SK-N-SH (cell line): ENCODE measurements at regions not wholly inside any gene's neighbourhood (a gene's known extent, or its start where the extent isn't known, plus 50 kb on each side); places are given as distances from the start of the nearest gene placed in this dataset.

Experiments
- EP300 ChIP-seq, 2 experiments: IDR thresholded peaks; 2 replicates each; pipeline versions ENCODE4 v1.4.0 to v1.6.1; 2012; ENCODE audit warnings: borderline replicate concordance in 1 of 2, low read depth in 1 of 2, low read length in 1 of 2
- MXI1 ChIP-seq: IDR thresholded peaks from 2 replicates; pipeline ENCODE4 v1.6.1; 2012; ENCODE audit warnings: mild to moderate bottlenecking, low read depth, low read length, improper control_type of control experiment
- NFIC ChIP-seq: IDR thresholded peaks from 2 replicates; pipeline ENCODE4 v1.4.0; 2012; ENCODE audit warnings: borderline replicate concordance
- POLR2AphosphoS5 ChIP-seq: IDR thresholded peaks from 2 replicates; pipeline ENCODE4 v1.6.1; 2012; ENCODE audit warnings: low read depth, low read length
- RAD21 ChIP-seq: IDR thresholded peaks from 2 replicates; pipeline ENCODE4 v1.6.1; 2012; ENCODE audit warnings: mild to moderate bottlenecking, low read length
- RCOR1 ChIP-seq: fragments of 150-350 bp; IDR thresholded peaks from 2 replicates; pipeline ENCODE4 v1.6.1; 2017; ENCODE audit warnings: antibody characterized with exemption, low read length
- RFX5 ChIP-seq: IDR thresholded peaks from 2 replicates; pipeline ENCODE4 v1.6.1; 2012; ENCODE audit warnings: mild to moderate bottlenecking, improper control_type of control experiment, low read length
- RXRA ChIP-seq: IDR thresholded peaks from 2 replicates; pipeline ENCODE4 v1.4.0; 2012; ENCODE audit warnings: low read depth, mild to moderate bottlenecking, borderline replicate concordance
- TAF1 ChIP-seq: IDR thresholded peaks from 2 replicates; pipeline ENCODE4 v1.6.1; 2012; ENCODE audit warnings: low read depth, mild to moderate bottlenecking, low read length, moderate library complexity, borderline replicate concordance
- YY1 ChIP-seq: IDR thresholded peaks from 2 replicates; pipeline ENCODE4 v1.4.0; 2012; ENCODE audit warnings: low read depth, mild to moderate bottlenecking
- TF ChIP-seq, protein P1 (sequence below): fragments of 200-600 bp; sonication (generic); IDR thresholded peaks from 2 replicates; pipeline ENCODE4 v1.6.1; 2017; ENCODE audit warnings: antibody characterized with exemption, mild to moderate bottlenecking, moderate library complexity

GRCh38 chr9:103713631-103714030, 380.5 kb upstream of the SMC2 start:
- TF ChIP-seq MXI1 (no peak), EP300 (IDR thresholded peaks at IDR 0.05; ENCODE audit: borderline replicate concordance in 1 of 2, low read depth in 1 of 2, low read length in 1 of 2) (no peak), TAF1 (no peak), RCOR1 (no peak), YY1 (no peak), RAD21 (no peak), NFIC (no peak), POLR2AphosphoS5 (no peak), RXRA (no peak), RFX5 (no peak)
- TF ChIP-seq, protein P1, sequence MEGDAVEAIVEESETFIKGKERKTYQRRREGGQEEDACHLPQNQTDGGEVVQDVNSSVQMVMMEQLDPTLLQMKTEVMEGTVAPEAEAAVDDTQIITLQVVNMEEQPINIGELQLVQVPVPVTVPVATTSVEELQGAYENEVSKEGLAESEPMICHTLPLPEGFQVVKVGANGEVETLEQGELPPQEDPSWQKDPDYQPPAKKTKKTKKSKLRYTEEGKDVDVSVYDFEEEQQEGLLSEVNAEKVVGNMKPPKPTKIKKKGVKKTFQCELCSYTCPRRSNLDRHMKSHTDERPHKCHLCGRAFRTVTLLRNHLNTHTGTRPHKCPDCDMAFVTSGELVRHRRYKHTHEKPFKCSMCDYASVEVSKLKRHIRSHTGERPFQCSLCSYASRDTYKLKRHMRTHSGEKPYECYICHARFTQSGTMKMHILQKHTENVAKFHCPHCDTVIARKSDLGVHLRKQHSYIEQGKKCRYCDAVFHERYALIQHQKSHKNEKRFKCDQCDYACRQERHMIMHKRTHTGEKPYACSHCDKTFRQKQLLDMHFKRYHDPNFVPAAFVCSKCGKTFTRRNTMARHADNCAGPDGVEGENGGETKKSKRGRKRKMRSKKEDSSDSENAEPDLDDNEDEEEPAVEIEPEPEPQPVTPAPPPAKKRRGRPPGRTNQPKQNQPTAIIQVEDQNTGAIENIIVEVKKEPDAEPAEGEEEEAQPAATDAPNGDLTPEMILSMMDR: no peak
